ENCODE measurements at regions not wholly inside any gene's neighbourhood (a gene's known extent, or its start where the extent isn't known, plus 50 kb on each side); places are given as distances from the start of the nearest gene placed in this dataset.

DNA sequence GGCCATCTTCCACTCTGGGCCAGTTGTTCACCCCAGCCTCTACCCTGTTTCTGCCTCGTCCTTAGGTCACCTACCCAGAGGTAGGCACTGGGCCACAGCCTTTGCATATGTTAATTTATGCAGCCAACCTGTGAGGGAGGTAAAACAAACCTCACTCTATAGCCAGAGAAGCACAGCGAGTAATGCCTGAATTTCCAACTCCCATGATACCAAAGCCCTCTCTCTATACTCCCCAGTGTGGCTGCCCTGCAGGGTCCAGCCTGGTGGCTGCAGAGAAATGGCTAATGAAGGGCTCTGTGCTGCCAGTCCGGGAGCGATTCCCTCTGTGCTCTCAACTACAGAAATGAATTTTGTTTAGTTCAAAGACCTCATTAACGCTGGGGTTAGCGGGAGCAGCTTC lies 397.0 kb upstream of the CCL2 start:
- TF ChIP-seq, protein P1, sequence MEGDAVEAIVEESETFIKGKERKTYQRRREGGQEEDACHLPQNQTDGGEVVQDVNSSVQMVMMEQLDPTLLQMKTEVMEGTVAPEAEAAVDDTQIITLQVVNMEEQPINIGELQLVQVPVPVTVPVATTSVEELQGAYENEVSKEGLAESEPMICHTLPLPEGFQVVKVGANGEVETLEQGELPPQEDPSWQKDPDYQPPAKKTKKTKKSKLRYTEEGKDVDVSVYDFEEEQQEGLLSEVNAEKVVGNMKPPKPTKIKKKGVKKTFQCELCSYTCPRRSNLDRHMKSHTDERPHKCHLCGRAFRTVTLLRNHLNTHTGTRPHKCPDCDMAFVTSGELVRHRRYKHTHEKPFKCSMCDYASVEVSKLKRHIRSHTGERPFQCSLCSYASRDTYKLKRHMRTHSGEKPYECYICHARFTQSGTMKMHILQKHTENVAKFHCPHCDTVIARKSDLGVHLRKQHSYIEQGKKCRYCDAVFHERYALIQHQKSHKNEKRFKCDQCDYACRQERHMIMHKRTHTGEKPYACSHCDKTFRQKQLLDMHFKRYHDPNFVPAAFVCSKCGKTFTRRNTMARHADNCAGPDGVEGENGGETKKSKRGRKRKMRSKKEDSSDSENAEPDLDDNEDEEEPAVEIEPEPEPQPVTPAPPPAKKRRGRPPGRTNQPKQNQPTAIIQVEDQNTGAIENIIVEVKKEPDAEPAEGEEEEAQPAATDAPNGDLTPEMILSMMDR (conservative IDR thresholded peaks at IDR 0.05; ENCODE audit: low read depth, low read length): no peak
- no peak for TF ChIP-seq EZH2 (IDR thresholded peaks at IDR 0.05; ENCODE audit: borderline replicate concordance, low read depth, low read length, poor library complexity, severe bottlenecking)
